HepG2 (cell line): ENCODE measurements at regions not wholly inside any gene's neighbourhood (a gene's known extent, or its start where the extent isn't known, plus 50 kb on each side); places are given as distances from the start of the nearest gene placed in this dataset.

Experiments used
- ATAC-seq: fragments of 200-7000 bp; cut with Tn5 transposase; 3 replicates; pipeline ENCODE4 v1.9.1; 2020; ENCODE audit warnings: mild to moderate bottlenecking, moderate library complexity
- BruUV-seq: library from RNA; stranded (reverse); fragments of 400-500 nt; replicated peaks from 2 replicates; lab custom pipeline; 2021; lab: Mats Ljungman, UMichigan
- CTCF ChIA-PET: fragments of 300-600 bp; formaldehyde crosslinking; extraction: SDS; loops from one replicate; lab custom pipeline; 2021; ENCODE audit warnings: low total read pairs, inconsistent platforms, low intra/inter-chr PET ratio; lab: Yijun Ruan, JAX
- POLR2A ChIA-PET: fragments of 350-600 bp; sonication (Branson Sonifier 250); formaldehyde crosslinking; loops from one replicate; lab custom pipeline; 2020; ENCODE audit warnings: antibody characterized with exemption, inconsistent platforms; lab: Yijun Ruan, JAX
- DNase-seq: peaks from one replicate; pipeline ENCODE4 v3.0.0-alpha.2; 2015; ENCODE audit warnings: low spot score
- FAIRE-seq: peaks from 3 replicates; lab custom pipeline; 2011; peaks lifted over from hg19 to GRCh38; lab: Jason Lieb, UNC
- H2AFZ ChIP-seq: one replicate; pipeline ENCODE4 v1.6.1; 2011; ENCODE audit warnings: low read length, inconsistent platforms
- H3K27ac ChIP-seq: fragments of 300-600 bp; 3 replicates; pipeline ENCODE4 v1.8.0; 2011; ENCODE audit warnings: mixed run types, mild to moderate bottlenecking, mixed read lengths, low read length, inconsistent platforms; ENCODE audit not compliant: insufficient read depth; ENCODE audit errors: extremely low read length
- H3K27me3 ChIP-seq, 2 experiments: fragments of 200-600 bp in 1 of 2; 2 replicates in 1 of 2; 3 replicates in 1 of 2; pipeline versions ENCODE4 v1.6.0 to v1.8.0; 2011; ENCODE audit warnings: low read length in 2 of 2, mild to moderate bottlenecking in 2 of 2, moderate library complexity in 2 of 2, inconsistent platforms in 1 of 2; ENCODE audit not compliant: insufficient read depth in 2 of 2, control insufficient read depth in 1 of 2
- H3K36me3 ChIP-seq, 2 experiments: fragments of 200-600 bp in 1 of 2; replicated peaks in 1 of 2; 2 replicates in 1 of 2; 3 replicates in 1 of 2; pipeline versions ENCODE4 v1.5.1 to v1.8.0; 2011; ENCODE audit warnings: low read length in 2 of 2, inconsistent platforms in 1 of 2; ENCODE audit not compliant: insufficient read depth in 2 of 2, control insufficient read depth in 1 of 2
- H3K4me1 ChIP-seq: 2 replicates; pipeline ENCODE4 v1.5.1; 2012; ENCODE audit warnings: low read length, inconsistent platforms; ENCODE audit not compliant: insufficient read depth
- H3K4me2 ChIP-seq: 2 replicates; pipeline ENCODE4 v1.6.0; 2011; ENCODE audit warnings: low read depth, low read length, inconsistent platforms
- H3K4me3 ChIP-seq, 3 experiments: fragments of 200-600 bp in 1 of 3; sonication (generic), shearing (Covaris generic) in 1 of 3; replicated peaks in 1 of 3; 2 replicates each; pipeline ENCODE4 v1.5.1; 2011 to 2016; ENCODE audit warnings: low read length in 3 of 3, inconsistent platforms in 2 of 3, low read depth in 2 of 3, mild to moderate bottlenecking in 2 of 3, control low read depth in 1 of 3, mixed read lengths in 1 of 3; ENCODE audit not compliant: insufficient read depth in 1 of 3
- H3K79me2 ChIP-seq: one replicate; pipeline ENCODE4 v1.6.1; 2011; ENCODE audit warnings: low read length, inconsistent platforms; ENCODE audit not compliant: insufficient read depth
- H3K9ac ChIP-seq: 2 replicates; pipeline ENCODE4 v1.6.0; 2011; ENCODE audit warnings: mild to moderate bottlenecking, low read depth, low read length, inconsistent platforms; ENCODE audit not compliant: insufficient read depth
- H3K9me3 ChIP-seq: 2 replicates; pipeline ENCODE4 v1.5.1; 2012; ENCODE audit warnings: mild to moderate bottlenecking, low read length
- H4K20me1 ChIP-seq: 2 replicates; pipeline ENCODE4 v1.6.0; 2011; ENCODE audit warnings: inconsistent platforms, mild to moderate bottlenecking, low read length, moderate library complexity; ENCODE audit not compliant: insufficient read depth
- GATAD1 ChIP-seq: IDR thresholded peaks from 2 replicates; pipeline ENCODE4 v1.6.1; 2016; ENCODE audit warnings: missing genetic modification reagents, missing compliant biosample characterization
- WGBS: methylation state at CpG from one replicate; pipeline ENCODE4 v1.1.6; 2017; ENCODE audit warnings: low lambda C conversion rate; 5-methylcytosine and 5-hydroxymethylcytosine counted together
- in situ Hi-C: cut with HindIII; loops from 2 replicates; pipeline ENCODE4 v1.10.0; 2017; ENCODE audit warnings: low pct_unique_long_range_greater_than_20kb; ENCODE audit not compliant: extremely low pct_ligation_motif_present
- intact Hi-C: fragments of 100-400 bp; cut with micrococcal nuclease; formaldehyde crosslinking; loops from one replicate; pipeline ENCODE4 v1.10.0; 2022; ENCODE audit not compliant: unreplicated experiment
- TF ChIP-seq, protein P1 (sequence below): sonication (generic); formaldehyde crosslinking; IDR thresholded peaks from 2 replicates; pipeline ENCODE4 v1.5.0; 2020; ENCODE audit warnings: mild to moderate bottlenecking, missing genetic modification reagents, moderate library complexity
- TF ChIP-seq, protein P2 (sequence below): sonication (generic); formaldehyde crosslinking; IDR thresholded peaks from 2 replicates; pipeline ENCODE4 v1.9.0; 2021; ENCODE audit warnings: mild to moderate bottlenecking, missing genetic modification reagents
- TF ChIP-seq, protein P3 (sequence below): sonication (generic); formaldehyde crosslinking; IDR thresholded peaks from 2 replicates; pipeline ENCODE4 v1.4.0; 2020; ENCODE audit warnings: missing genetic modification reagents

DNA sequence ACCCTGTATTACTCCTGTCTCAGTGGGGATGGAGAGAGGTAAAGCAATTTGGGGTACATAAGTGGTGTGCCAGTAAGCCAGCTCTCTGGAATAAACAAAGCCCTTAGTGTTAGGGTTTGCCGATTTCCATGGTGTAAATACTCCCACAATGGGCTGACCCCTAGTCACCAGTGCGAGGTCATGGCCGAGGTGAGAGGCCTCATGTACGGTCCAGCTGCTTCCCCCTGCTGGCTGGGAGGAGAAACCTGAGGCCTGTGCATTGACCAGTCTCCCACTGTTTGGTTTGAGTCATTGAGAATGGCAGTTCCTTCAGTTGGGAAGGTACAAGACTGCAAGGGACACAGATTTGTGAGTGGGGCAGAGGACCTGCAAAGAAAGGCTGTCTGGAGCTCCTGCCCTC is 382.0 kb downstream of the CDH26 start:
- no peak for DNase-seq
- 20% methylated on average over 4 of the region's 4 CpGs for WGBS

More for the DNA sequence above, 382.0 kb downstream of the CDH26 start:
- BruUV-seq = no TSS peak
- POLR2A ChIA-PET = no interaction called here
- Histone ChIP-seq H3K4me3 (no peak overlapping the region), H2AFZ (no peak overlapping the region), H3K27me3 (no peaks in the 10 kb centered on the region), H3K4me2 (no peak overlapping the region), H3K4me1 (no peaks in the 10 kb centered on the region), H4K20me1 (no peaks in the 10 kb centered on the region), H3K9ac (no peak overlapping the region), H3K79me2 (no peaks in the 10 kb centered on the region), H3K9me3 (peaks cover 78% of the 10 kb centered on the region), H3K27ac (no peak overlapping the region), H3K36me3 (no peaks in the 10 kb centered on the region)
- peak; percentile 32; the same call in 2 of the 3 replicates for ATAC-seq
- in situ Hi-C loops (no loop called here), intact Hi-C loops (no loop called here)
- CTCF ChIA-PET = no interaction called here
- TF ChIP-seq, protein P1, sequence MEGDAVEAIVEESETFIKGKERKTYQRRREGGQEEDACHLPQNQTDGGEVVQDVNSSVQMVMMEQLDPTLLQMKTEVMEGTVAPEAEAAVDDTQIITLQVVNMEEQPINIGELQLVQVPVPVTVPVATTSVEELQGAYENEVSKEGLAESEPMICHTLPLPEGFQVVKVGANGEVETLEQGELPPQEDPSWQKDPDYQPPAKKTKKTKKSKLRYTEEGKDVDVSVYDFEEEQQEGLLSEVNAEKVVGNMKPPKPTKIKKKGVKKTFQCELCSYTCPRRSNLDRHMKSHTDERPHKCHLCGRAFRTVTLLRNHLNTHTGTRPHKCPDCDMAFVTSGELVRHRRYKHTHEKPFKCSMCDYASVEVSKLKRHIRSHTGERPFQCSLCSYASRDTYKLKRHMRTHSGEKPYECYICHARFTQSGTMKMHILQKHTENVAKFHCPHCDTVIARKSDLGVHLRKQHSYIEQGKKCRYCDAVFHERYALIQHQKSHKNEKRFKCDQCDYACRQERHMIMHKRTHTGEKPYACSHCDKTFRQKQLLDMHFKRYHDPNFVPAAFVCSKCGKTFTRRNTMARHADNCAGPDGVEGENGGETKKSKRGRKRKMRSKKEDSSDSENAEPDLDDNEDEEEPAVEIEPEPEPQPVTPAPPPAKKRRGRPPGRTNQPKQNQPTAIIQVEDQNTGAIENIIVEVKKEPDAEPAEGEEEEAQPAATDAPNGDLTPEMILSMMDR (CRISPR knock-in tag) = peak; percentile 20; the same call in 1 of the 2 replicates
- TF ChIP-seq, protein P2, sequence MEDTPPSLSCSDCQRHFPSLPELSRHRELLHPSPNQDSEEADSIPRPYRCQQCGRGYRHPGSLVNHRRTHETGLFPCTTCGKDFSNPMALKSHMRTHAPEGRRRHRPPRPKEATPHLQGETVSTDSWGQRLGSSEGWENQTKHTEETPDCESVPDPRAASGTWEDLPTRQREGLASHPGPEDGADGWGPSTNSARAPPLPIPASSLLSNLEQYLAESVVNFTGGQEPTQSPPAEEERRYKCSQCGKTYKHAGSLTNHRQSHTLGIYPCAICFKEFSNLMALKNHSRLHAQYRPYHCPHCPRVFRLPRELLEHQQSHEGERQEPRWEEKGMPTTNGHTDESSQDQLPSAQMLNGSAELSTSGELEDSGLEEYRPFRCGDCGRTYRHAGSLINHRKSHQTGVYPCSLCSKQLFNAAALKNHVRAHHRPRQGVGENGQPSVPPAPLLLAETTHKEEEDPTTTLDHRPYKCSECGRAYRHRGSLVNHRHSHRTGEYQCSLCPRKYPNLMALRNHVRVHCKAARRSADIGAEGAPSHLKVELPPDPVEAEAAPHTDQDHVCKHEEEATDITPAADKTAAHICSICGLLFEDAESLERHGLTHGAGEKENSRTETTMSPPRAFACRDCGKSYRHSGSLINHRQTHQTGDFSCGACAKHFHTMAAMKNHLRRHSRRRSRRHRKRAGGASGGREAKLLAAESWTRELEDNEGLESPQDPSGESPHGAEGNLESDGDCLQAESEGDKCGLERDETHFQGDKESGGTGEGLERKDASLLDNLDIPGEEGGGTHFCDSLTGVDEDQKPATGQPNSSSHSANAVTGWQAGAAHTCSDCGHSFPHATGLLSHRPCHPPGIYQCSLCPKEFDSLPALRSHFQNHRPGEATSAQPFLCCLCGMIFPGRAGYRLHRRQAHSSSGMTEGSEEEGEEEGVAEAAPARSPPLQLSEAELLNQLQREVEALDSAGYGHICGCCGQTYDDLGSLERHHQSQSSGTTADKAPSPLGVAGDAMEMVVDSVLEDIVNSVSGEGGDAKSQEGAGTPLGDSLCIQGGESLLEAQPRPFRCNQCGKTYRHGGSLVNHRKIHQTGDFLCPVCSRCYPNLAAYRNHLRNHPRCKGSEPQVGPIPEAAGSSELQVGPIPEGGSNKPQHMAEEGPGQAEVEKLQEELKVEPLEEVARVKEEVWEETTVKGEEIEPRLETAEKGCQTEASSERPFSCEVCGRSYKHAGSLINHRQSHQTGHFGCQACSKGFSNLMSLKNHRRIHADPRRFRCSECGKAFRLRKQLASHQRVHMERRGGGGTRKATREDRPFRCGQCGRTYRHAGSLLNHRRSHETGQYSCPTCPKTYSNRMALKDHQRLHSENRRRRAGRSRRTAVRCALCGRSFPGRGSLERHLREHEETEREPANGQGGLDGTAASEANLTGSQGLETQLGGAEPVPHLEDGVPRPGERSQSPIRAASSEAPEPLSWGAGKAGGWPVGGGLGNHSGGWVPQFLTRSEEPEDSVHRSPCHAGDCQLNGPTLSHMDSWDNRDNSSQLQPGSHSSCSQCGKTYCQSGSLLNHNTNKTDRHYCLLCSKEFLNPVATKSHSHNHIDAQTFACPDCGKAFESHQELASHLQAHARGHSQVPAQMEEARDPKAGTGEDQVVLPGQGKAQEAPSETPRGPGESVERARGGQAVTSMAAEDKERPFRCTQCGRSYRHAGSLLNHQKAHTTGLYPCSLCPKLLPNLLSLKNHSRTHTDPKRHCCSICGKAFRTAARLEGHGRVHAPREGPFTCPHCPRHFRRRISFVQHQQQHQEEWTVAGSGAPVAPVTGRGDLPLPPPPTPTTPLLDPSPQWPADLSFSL = no peak
- TF ChIP-seq, protein P3, sequence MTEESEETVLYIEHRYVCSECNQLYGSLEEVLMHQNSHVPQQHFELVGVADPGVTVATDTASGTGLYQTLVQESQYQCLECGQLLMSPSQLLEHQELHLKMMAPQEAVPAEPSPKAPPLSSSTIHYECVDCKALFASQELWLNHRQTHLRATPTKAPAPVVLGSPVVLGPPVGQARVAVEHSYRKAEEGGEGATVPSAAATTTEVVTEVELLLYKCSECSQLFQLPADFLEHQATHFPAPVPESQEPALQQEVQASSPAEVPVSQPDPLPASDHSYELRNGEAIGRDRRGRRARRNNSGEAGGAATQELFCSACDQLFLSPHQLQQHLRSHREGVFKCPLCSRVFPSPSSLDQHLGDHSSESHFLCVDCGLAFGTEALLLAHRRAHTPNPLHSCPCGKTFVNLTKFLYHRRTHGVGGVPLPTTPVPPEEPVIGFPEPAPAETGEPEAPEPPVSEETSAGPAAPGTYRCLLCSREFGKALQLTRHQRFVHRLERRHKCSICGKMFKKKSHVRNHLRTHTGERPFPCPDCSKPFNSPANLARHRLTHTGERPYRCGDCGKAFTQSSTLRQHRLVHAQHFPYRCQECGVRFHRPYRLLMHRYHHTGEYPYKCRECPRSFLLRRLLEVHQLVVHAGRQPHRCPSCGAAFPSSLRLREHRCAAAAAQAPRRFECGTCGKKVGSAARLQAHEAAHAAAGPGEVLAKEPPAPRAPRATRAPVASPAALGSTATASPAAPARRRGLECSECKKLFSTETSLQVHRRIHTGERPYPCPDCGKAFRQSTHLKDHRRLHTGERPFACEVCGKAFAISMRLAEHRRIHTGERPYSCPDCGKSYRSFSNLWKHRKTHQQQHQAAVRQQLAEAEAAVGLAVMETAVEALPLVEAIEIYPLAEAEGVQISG = peak; percentile 61
- TF ChIP-seq GATAD1 (CRISPR knock-in tag) = no peak
- no peak for FAIRE-seq
